Fibroblast of peridontal ligament (primary cell): ENCODE measurements at regions not wholly inside any gene's neighbourhood (a gene's known extent, or its start where the extent isn't known, plus 50 kb on each side); places are given as distances from the start of the nearest gene placed in this dataset.
A peak's percentile ranks its signal among the peaks of the same experiment; 100 is the strongest.

Experiments
- DNase-seq: peaks from one replicate; pipeline ENCODE4 v3.0.0-alpha.2; 2010; ENCODE audit errors: extremely low read depth

GRCh38 chr3:34239875-34240274 is 441.4 kb downstream of the PDCD6IP start:
- DNase-seq = no peak

- no peak for DNase-seq
These were observed 449.0 kb downstream of the PDCD6IP start for GRCh38 chr3:34247401-34247800.

- no peak for DNase-seq
These were observed 449.9 kb downstream of the PDCD6IP start for GRCh38 chr3:34248352-34248751.

GRCh38 chr3:34254285-34254684 is 455.9 kb downstream of the PDCD6IP start:
- no peak for DNase-seq

DNA sequence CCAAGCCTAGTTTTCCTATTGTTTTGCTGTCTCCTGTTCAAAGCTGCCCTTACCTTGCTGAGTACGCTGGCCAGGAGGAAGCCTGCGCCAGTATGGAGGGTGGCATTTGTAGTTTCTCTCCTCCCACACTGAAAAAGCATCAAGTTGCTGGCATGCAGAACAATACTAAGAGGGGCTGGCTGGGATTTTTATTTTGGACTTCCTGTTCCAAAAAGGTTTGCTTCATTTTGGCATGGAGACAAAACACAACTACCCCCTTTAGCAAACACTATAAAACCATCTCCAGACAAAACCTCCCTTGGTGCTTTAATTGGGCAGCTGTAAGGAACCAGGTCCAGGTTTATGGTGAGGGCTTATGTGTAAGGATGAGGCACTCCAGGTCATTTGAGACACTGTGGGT is 457.6 kb downstream of the PDCD6IP start:
- no peak for DNase-seq

GRCh38 chr3:34256791-34257190 is 458.4 kb downstream of the PDCD6IP start:
- DNase-seq = no peak

GRCh38 chr3:34258271-34258998 is 460.0 kb downstream of the PDCD6IP start:
- no peak for DNase-seq

- DNase-seq = peak; percentile 64
These were observed 462.0 kb downstream of the PDCD6IP start for GRCh38 chr3:34260271-34261000.

DNA sequence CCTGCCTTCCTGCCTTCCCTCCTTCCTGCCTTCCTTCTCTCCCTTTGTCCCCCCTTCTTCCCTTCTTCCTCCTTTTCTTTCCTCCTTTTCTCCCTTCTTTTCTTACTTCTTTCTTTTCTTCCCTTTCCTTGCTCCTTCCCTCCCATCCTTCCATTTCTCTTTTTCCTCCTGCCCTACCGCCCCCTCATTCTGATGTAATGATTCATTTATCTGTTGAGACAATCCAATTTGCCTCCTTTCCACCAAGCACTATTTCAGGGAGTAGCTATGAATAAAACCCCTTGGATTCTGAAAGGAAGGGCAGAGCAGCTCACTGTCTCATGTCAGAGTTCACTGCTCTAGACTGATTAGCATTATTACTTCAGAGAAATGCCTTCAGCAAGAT is 462.6 kb downstream of the PDCD6IP start:
- no peak for DNase-seq

GRCh38 chr3:34263101-34263621 is 464.7 kb downstream of the PDCD6IP start:
- no peak for DNase-seq

GRCh38 chr3:34264337-34265041 is 466.1 kb downstream of the PDCD6IP start:
- DNase-seq = no peak

DNA sequence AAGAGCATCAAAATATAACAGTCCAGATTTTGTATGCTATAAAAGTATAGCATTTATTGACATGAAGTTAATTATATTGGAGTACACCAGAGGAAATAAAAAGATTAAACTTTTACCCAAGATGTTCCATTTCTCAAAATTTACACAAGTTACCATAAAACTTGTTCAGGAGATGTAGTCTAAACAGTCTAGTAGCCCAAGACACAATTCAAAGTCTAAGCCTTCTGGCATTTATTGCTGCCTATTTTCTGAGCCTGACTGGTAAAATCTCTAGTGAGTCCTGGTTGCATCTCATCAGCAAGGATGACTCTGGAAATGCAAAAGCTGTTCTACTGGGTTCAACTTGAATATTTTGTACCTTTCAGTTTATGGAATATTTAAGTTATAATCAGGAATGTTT is 468.7 kb downstream of the PDCD6IP start:
- no peak for DNase-seq

GRCh38 chr3:34268032-34268709 is 469.7 kb downstream of the PDCD6IP start:
- peak; percentile 8 for DNase-seq

DNA sequence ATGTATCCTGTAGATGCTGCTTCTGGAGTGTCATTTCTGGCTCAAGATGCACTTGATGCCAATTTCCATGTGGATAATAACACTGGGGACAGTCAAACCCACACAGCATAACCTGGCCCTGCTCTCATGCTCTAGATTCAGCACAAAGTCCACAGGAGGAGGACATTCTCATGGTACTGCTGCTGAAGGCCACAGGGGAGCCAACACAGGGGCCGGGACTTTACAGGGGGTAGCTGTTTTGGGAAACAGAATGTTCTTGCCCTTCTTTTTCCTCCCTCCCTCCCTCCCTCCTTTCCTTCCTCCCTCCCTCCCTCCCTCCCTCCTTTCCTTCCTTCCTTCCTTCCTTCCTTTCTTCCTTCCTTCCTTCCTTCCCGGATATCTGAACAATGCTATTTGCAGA is 477.4 kb downstream of the PDCD6IP start:
- DNase-seq = no peak

DNA sequence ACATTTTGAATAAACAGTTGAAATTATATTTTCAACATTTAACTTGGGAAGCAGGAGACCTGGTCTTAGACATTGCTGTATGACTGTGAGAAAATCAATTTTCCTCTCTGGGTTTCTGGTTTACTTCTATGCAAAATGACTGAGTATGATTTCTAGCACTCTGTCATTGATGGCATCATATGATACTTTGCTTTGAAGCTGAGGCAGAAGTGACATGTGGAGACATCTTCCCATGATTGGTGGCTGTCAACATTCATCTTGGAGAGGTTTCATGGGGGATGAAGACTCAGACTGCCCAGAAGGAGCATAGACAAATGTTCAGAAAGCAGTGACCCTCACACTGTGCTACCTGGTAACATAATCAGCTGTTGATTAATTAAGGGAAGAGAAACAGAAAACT is 477.9 kb downstream of the PDCD6IP start:
- DNase-seq = no peak

DNA sequence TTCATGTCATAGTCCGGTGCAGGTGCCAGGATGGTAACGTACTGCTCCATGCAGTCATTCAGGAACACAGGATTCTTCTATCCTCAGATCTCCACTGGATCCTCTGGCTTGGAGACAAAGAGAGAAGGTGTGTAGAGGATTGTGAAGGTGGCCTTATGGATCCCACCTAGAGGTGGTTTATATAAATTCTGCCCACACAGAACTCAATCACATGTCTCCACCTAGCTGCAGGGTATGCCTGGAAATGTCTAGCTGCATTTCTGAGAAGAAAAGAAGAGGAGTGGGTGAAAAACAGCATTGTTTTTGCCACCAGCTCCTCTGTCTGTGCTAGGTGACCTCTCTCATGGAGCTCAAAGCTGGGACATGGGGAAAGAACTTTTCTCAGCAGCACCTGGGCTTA is 478.7 kb downstream of the PDCD6IP start:
- no peak for DNase-seq

DNA sequence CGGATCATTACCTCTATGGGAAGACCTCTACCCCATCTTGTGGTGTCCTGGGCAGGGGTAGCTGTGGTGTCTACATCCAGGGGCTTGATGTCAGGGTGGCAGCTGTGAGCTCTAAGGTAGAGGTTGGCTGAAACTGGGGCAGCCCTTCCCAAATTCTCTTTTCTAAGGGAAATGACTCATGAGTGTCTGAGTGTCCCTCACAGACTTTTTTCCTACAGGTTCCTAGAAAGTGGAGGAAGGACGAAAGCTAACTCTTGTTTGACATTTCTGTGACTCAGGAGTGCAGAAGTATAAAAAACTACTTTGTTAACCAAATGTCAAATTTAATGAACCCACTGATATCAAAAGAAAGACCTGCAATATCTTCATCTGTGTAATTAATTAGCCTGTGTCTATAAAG is 481.5 kb downstream of the PDCD6IP start:
- DNase-seq = no peak

DNA sequence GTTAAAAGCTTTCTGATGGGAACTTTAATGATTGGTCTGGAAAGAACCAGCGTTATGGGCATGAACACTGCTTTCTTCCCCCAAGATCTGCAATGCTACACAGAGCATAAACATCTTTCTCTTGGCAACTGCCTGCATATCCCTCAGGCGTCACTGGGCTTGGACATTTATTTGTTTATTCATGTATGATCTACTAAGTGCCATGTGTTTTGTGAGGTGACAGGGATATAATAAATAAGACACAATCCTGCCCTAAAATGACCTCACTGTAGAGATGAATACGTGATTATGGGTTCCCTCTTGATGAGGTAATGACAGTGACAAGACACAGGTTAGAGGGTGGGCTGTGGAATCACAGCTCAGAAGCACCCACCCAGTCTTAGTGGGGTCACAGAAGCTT is 485.3 kb downstream of the PDCD6IP start:
- no peak for DNase-seq

- DNase-seq = no peak
These were observed 486.8 kb downstream of the PDCD6IP start for GRCh38 chr3:34284959-34285826.

- DNase-seq = no peak
These were observed 487.4 kb downstream of the PDCD6IP start for GRCh38 chr3:34285827-34286188.
